GM18909 (cell line): ENCODE measurements at regions not wholly inside any gene's neighbourhood (a gene's known extent, or its start where the extent isn't known, plus 50 kb on each side); places are given as distances from the start of the nearest gene placed in this dataset.
"Not testable (repeated sequence)": the region's sequence is repeated elsewhere in the genome, so short reads cannot be mapped to it uniquely, and the experiment has no call there.

ENCODE experiments used
- ATAC-seq: cut with Tn5 transposase; IDR thresholded peaks from one replicate; pipeline ENCODE4 v1.9.1; 2021; ENCODE audit warnings: mild to moderate bottlenecking; ENCODE audit not compliant: unreplicated experiment, poor library complexity

DNA sequence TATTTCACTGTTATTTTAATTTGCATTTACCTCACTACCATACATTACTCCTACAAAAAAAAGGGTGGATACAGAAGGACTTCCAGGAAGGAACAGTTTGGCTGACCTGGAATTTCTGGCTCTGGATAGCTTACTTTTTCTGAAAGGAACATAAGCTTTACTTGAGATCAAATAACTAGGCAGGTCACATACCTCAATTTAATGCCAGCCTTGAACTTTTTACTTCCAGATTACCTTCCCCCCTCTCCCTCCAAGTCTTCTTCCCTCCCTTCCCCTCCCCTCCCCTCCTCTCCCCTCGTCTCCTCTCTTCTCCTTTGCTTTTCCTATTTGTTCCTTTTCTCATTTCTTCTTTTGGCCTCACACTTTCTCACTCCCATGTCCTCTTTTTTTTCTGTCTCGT, 659.2 kb upstream of the AADAT start:
- no peak for ATAC-seq

GRCh38 chr4:170743633-170744032, 653.9 kb upstream of the AADAT start:
- no peak for ATAC-seq

DNA sequence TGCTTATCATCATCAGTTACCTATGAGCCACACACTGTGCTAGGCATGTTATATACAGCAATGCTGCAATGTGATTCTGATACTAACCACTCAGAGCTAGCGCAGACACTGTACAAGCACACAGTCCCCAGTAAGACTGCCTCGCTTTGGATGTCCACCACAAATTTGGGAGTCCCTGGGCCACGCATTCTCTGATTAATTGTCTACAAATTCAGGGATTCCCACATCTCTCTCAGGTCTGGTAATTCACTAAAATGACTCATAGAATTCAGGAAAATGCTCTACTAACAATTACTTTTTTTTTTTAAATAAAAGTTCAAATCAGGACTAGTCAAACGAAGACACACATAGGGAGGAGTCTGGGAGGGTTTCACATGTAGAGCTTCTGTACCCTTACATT, 652.1 kb upstream of the AADAT start:
- no peak for ATAC-seq

GRCh38 chr4:170736710-170737109, 647.0 kb upstream of the AADAT start:
- no peak for ATAC-seq

DNA sequence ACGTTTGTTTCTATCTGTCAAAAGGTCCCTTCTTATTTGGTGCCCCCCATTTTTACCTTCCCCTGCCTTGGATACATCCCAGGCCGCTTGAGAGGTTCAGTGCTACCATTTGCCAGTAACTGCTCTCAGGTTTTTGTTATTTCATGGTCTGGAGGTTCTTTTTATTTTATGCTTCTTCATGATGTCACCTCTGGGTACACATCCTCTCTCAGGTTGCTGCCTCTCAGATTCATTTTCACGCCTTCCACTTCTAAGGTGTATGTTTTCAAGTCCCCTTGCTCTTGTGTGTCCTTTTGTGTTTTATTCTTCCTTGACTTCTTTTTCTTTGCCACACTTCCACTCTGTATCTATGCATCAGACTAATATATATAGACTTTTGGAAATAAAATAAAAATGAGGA, 640.1 kb upstream of the AADAT start:
- no peak for ATAC-seq

DNA sequence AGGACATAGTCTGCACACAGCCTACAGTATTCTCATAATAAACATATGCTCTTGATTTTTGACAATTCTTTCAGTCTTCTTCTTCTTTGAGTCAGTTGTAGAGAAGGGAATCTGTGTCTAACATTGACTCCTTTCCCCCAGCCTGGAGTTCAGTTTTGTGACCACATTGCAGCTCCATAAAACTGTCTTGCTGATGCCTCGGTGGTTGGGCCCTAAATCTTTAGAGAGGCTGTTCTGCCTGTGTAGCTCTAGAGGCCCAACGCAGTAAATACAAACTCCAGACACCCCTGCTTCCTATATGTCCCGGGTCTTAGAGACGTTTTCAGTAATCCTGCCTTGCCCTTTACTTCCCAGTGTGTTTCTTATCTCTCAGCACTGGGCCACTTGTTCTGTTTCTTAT, 639.5 kb upstream of the AADAT start:
- ATAC-seq = no peak

DNA sequence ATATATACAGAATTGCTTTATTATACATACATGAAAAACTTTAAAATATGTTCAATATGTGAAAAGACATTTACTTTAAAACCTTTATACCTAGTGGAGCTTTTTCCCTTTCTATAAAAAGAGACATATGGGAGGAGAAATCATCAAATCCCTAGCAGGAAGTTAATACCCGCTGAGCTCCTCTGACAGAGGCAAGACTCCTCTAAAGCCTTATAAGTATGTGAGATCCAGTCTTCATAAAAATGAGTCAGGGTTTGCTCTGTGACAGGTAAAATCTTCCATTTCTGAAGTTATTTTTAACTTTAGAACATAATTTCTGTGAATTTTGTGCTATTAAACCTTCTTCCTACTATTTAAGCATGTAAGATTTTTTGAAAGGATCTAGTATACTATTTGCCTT, 634.4 kb upstream of the AADAT start:
- no peak for ATAC-seq

GRCh38 chr4:170723171-170723570, 633.4 kb upstream of the AADAT start:
- ATAC-seq = no peak

- ATAC-seq = no peak
These were observed 632.1 kb upstream of the AADAT start for GRCh38 chr4:170721812-170722373.

GRCh38 chr4:170716868-170717267, 627.1 kb upstream of the AADAT start:
- ATAC-seq = no peak

- no peak for ATAC-seq
These were observed 616.2 kb upstream of the AADAT start for GRCh38 chr4:170705907-170706306.

GRCh38 chr4:170700064-170700463, 610.3 kb upstream of the AADAT start:
- ATAC-seq = no peak

GRCh38 chr4:170698334-170698733, 608.6 kb upstream of the AADAT start:
- ATAC-seq = peak; percentile 75

DNA sequence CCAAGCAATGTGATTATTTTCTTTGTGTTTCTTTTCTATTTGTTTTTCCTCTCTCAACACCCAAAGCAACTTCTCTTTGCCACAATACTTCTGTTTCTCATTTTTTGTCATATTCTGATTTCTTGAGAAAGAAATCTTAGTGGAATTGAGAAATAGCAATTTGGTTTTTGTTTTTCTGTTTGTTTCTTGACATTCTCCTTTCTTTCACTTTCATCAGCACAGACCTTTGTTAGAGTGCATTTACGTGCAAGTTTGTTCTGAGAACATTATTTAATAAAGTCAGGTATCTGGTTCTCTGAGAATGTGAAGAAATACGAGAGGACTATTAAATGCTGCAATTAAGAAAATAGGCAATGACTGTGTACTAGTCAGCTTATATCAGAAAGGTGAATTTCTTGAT, 608.1 kb upstream of the AADAT start:
- peak; percentile 53 for ATAC-seq

GRCh38 chr4:170697045-170697444, 607.3 kb upstream of the AADAT start:
- no peak for ATAC-seq

GRCh38 chr4:170691168-170691567, 601.4 kb upstream of the AADAT start:
- ATAC-seq = no peak

GRCh38 chr4:170687751-170688150, 598.0 kb upstream of the AADAT start:
- no peak for ATAC-seq

- not testable (repeated sequence) for ATAC-seq
These were observed 595.9 kb upstream of the AADAT start for GRCh38 chr4:170685701-170686100.

GRCh38 chr4:170682558-170683294, 593.0 kb upstream of the AADAT start:
- ATAC-seq = no peak

DNA sequence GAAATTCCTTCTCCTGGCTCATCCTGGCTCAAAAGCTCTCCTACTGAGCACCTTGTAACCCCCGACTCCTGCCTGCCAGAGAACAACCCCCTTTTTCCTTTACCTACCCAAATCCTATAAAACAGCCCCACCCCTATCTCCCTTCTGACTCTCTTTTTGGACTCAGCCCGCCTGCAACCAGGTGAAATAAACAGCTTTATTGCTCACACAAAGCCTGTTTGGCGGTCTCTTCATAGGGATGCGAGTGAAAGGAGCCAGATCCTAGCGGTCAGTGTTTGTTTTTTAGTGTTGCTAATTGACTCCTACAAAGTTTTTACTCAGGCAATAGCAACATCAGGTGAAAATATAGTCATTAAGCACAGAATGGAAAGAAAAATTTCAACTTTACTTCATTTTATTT, 592.3 kb upstream of the AADAT start:
- ATAC-seq = not testable (repeated sequence)

GRCh38 chr4:170675568-170676262, 586.0 kb upstream of the AADAT start:
- ATAC-seq = peak; percentile 74

GRCh38 chr4:170674176-170674575, 584.4 kb upstream of the AADAT start:
- ATAC-seq = no peak
